Mesendoderm (in vitro differentiated cells): ENCODE measurements at regions not wholly inside any gene's neighbourhood (a gene's known extent, or its start where the extent isn't known, plus 50 kb on each side); places are given as distances from the start of the nearest gene placed in this dataset.
"Not testable (repeated sequence)": the region's sequence is repeated elsewhere in the genome, so short reads cannot be mapped to it uniquely, and the experiment has no call there.

ENCODE experiments used
- DNase-seq: peaks from one replicate; pipeline ENCODE4 v3.0.0; 2013
- H2AK5ac ChIP-seq: 2 replicates; pipeline ENCODE4 v1.6.1; 2013; ENCODE audit warnings: low read length, inconsistent platforms
- H2BK120ac ChIP-seq: 2 replicates; pipeline ENCODE4 v1.6.1; 2013; ENCODE audit warnings: low read depth, mild to moderate bottlenecking, low read length, moderate library complexity, mixed read lengths
- H2BK15ac ChIP-seq: replicated peaks from 2 replicates; pipeline ENCODE4 v1.6.1; 2013; ENCODE audit warnings: low read depth, mild to moderate bottlenecking, moderate library complexity
- H2BK5ac ChIP-seq: 2 replicates; pipeline ENCODE4 v1.6.1; 2013; ENCODE audit warnings: low read length, inconsistent platforms
- H3K18ac ChIP-seq: 2 replicates; pipeline ENCODE4 v1.6.1; 2013; ENCODE audit warnings: mild to moderate bottlenecking, low read length, mixed read lengths
- H3K23ac ChIP-seq: one replicate; pipeline ENCODE4 v1.6.1; 2013; ENCODE audit warnings: low read length
- H3K27ac ChIP-seq: 2 replicates; pipeline ENCODE4 v1.5.1; 2013; ENCODE audit warnings: low read depth, mild to moderate bottlenecking, inconsistent platforms, low read length, moderate library complexity
- H3K27me3 ChIP-seq: 2 replicates; pipeline ENCODE4 v1.6.1; 2013; ENCODE audit warnings: low read length, control low read depth, mild to moderate bottlenecking, inconsistent platforms; ENCODE audit not compliant: insufficient read depth, poor library complexity
- H3K36me3 ChIP-seq: 2 replicates; pipeline ENCODE4 v1.6.1; 2013; ENCODE audit warnings: low read length, inconsistent platforms; ENCODE audit not compliant: control insufficient read depth, insufficient read depth
- H3K4ac ChIP-seq: one replicate; pipeline ENCODE4 v1.6.1; 2013; ENCODE audit warnings: low read depth, mild to moderate bottlenecking, low read length, moderate library complexity
- H3K4me1 ChIP-seq: 2 replicates; pipeline ENCODE4 v1.6.1; 2013; ENCODE audit warnings: low read depth, low read length, inconsistent platforms; ENCODE audit not compliant: control insufficient read depth
- H3K4me2 ChIP-seq: 2 replicates; pipeline ENCODE4 v1.6.1; 2013; ENCODE audit warnings: low read length
- H3K4me3 ChIP-seq: 2 replicates; pipeline ENCODE4 v1.5.1; 2013; ENCODE audit warnings: mild to moderate bottlenecking, low read length
- H3K56ac ChIP-seq: one replicate; pipeline ENCODE4 v1.6.1; 2013; ENCODE audit warnings: low read length
- H3K79me1 ChIP-seq: 2 replicates; pipeline ENCODE4 v1.6.1; 2013; ENCODE audit warnings: low read length, inconsistent platforms
- H3K79me2 ChIP-seq: 2 replicates; pipeline ENCODE4 v1.6.1; 2013; ENCODE audit warnings: mild to moderate bottlenecking, low read length; ENCODE audit not compliant: control insufficient read depth, insufficient read depth
- H3K9ac ChIP-seq: 2 replicates; pipeline ENCODE4 v1.6.1; 2013; ENCODE audit warnings: low read length, inconsistent platforms
- H4K5ac ChIP-seq: one replicate; pipeline ENCODE4 v1.6.1; 2013; ENCODE audit warnings: low read length
- H4K8ac ChIP-seq: one replicate; pipeline ENCODE4 v1.6.1; 2013; ENCODE audit warnings: low read depth, mild to moderate bottlenecking, control low read depth, low read length, moderate library complexity
- WGBS: extraction: QIAGEN DNeasy Blood & Tissue Kit; methylation state at CpG from one replicate; pipeline ENCODE4 v1.1.7; 2013; ENCODE audit warnings: low lambda C conversion rate, missing lambda C conversion rate; ENCODE audit not compliant: insufficient coverage; ENCODE audit errors: extremely low coverage; 5-methylcytosine and 5-hydroxymethylcytosine counted together

- Histone ChIP-seq H2AK5ac (no peak overlapping the region), H3K23ac (no peak overlapping the region), H2BK5ac (no peak overlapping the region), H3K56ac (no peak overlapping the region), H2BK15ac (no peak overlapping the region), H3K4me3 (no peak overlapping the region), H3K4me1 (no peaks in the 10 kb centered on the region), H3K79me1 (no peaks in the 10 kb centered on the region), H3K36me3 (no peaks in the 10 kb centered on the region), H3K4me2 (no peak overlapping the region), H4K8ac (no peak overlapping the region), H3K79me2 (no peaks in the 10 kb centered on the region), H3K27me3 (no peaks in the 10 kb centered on the region), H4K5ac (no peak overlapping the region), H3K9ac (no peak overlapping the region), H3K4ac (no peak overlapping the region), H2BK120ac (no peak overlapping the region), H3K18ac (no peak overlapping the region), H3K27ac (no peak overlapping the region)
- no CpG with 5 or more reads among the region's 4 CpGs for WGBS
- no peak for DNase-seq
These were observed 295.8 kb downstream of the FOXO1 start for GRCh38 chr13:40370661-40371060.

- H4K5ac ChIP-seq, result no peak overlapping the region
- H3K56ac ChIP-seq, result no peak overlapping the region
- H3K79me2 ChIP-seq, result no peaks in the 10 kb centered on the region
- DNase-seq, result no peak
- no peaks in the 10 kb centered on the region for H3K79me1 ChIP-seq
- H3K23ac ChIP-seq, result no peak overlapping the region
- no peak overlapping the region for H3K18ac ChIP-seq
- H2BK15ac ChIP-seq, result no peak overlapping the region
- no peak overlapping the region for H3K4me3 ChIP-seq
- H3K27ac ChIP-seq, result no peak overlapping the region
- no peak overlapping the region for H4K8ac ChIP-seq
- no CpG with 5 or more reads among the region's 7 CpGs for WGBS
- H3K4me2 ChIP-seq, result no peak overlapping the region
- H3K9ac ChIP-seq, result no peak overlapping the region
- H2AK5ac ChIP-seq, result no peak overlapping the region
- no peak overlapping the region for H2BK5ac ChIP-seq
- no peaks in the 10 kb centered on the region for H3K36me3 ChIP-seq
- no peak overlapping the region for H3K4ac ChIP-seq
- H3K4me1 ChIP-seq, result no peaks in the 10 kb centered on the region
- no peaks in the 10 kb centered on the region for H3K27me3 ChIP-seq
- H2BK120ac ChIP-seq, result no peak overlapping the region
These were observed 294.8 kb downstream of the FOXO1 start for GRCh38 chr13:40371531-40372125.

GRCh38 chr13:40373608-40374007 is 292.8 kb downstream of the FOXO1 start:
- H3K79me2 ChIP-seq, H3K79me1 ChIP-seq, H3K36me3 ChIP-seq, H3K27me3 ChIP-seq, H3K56ac ChIP-seq, H2BK15ac ChIP-seq, H3K9ac ChIP-seq, H3K4ac ChIP-seq, H3K18ac ChIP-seq, H3K27ac ChIP-seq, H3K23ac ChIP-seq, H3K4me3 ChIP-seq, H2BK5ac ChIP-seq, H2BK120ac ChIP-seq, H2AK5ac ChIP-seq, H3K4me1 ChIP-seq, H4K5ac ChIP-seq, H4K8ac ChIP-seq, DNase-seq, H3K4me2 ChIP-seq: not testable (repeated sequence)
- no CpG with 5 or more reads among the region's 6 CpGs for WGBS

GRCh38 chr13:40375489-40376171 is 290.8 kb downstream of the FOXO1 start:
- no peak overlapping the region for H2BK15ac ChIP-seq
- no peaks in the 10 kb centered on the region for H3K4me1 ChIP-seq
- WGBS, result no CpG with 5 or more reads among the region's 7 CpGs

GRCh38 chr13:40376296-40376849 is 290.1 kb downstream of the FOXO1 start:
- Histone ChIP-seq H3K23ac (no peak overlapping the region), H4K5ac (no peak overlapping the region), H3K4ac (no peak overlapping the region), H2AK5ac (no peak overlapping the region), H2BK5ac (no peak overlapping the region), H4K8ac (no peak overlapping the region), H3K36me3 (no peaks in the 10 kb centered on the region), H3K4me3 (no peak overlapping the region), H3K56ac (no peak overlapping the region), H3K79me1 (no peaks in the 10 kb centered on the region), H3K27ac (no peak overlapping the region), H3K4me2 (no peak overlapping the region), H3K18ac (no peak overlapping the region), H2BK120ac (no peak overlapping the region), H3K27me3 (no peaks in the 10 kb centered on the region), H3K79me2 (no peaks in the 10 kb centered on the region), H3K9ac (no peak overlapping the region), H3K4me1 (no peaks in the 10 kb centered on the region), H2BK15ac (no peak overlapping the region)
- DNase-seq, result no peak
- WGBS, result no CpG with 5 or more reads among the region's 4 CpGs

More at GRCh38 chr13:40375489-40376171, 290.8 kb downstream of the FOXO1 start:
- H3K23ac ChIP-seq, result no peak overlapping the region
- no peak for DNase-seq
- H3K79me2 ChIP-seq, result no peaks in the 10 kb centered on the region
- H3K27ac ChIP-seq, result no peak overlapping the region
- H4K8ac ChIP-seq, result no peak overlapping the region
- no peak overlapping the region for H3K18ac ChIP-seq
- no peak overlapping the region for H2AK5ac ChIP-seq
- H2BK5ac ChIP-seq, result no peak overlapping the region
- no peak overlapping the region for H3K4me3 ChIP-seq
- no peaks in the 10 kb centered on the region for H3K36me3 ChIP-seq
- H3K4ac ChIP-seq, result no peak overlapping the region
- no peak overlapping the region for H3K56ac ChIP-seq
- no peak overlapping the region for H3K4me2 ChIP-seq
- H2BK120ac ChIP-seq, result no peak overlapping the region
- no peaks in the 10 kb centered on the region for H3K27me3 ChIP-seq
- H4K5ac ChIP-seq, result no peak overlapping the region
- no peak overlapping the region for H3K9ac ChIP-seq
- no peaks in the 10 kb centered on the region for H3K79me1 ChIP-seq
